Testis (tissue), 2 donors: ENCODE measurements at regions not wholly inside any gene's neighbourhood (a gene's known extent, or its start where the extent isn't known, plus 50 kb on each side); places are given as distances from the start of the nearest gene placed in this dataset.

Experiments
- DNase-seq: peaks from one replicate; pipeline ENCODE4 v3.0.0-alpha.2; 2019
- H3K27ac ChIP-seq, 2 donors: fragments of 200-600 bp; sonication (generic); one replicate each; pipeline ENCODE4 v1.5.1; 2019
- H3K27me3 ChIP-seq: fragments of 200-600 bp; sonication (generic); one replicate; pipeline ENCODE4 v1.5.1; 2019
- H3K36me3 ChIP-seq: fragments of 200-600 bp; sonication (generic); one replicate; pipeline ENCODE4 v1.5.1; 2017; ENCODE audit warnings: low read depth; ENCODE audit errors: missing control alignments
- H3K4me1 ChIP-seq: fragments of 200-600 bp; sonication (generic); one replicate; pipeline ENCODE4 v1.5.1; 2019
- H3K4me3 ChIP-seq, 2 donors: fragments of 200-600 bp; sonication (generic); one replicate each; pipeline ENCODE4 v1.5.1; 2017 to 2019
- H3K9me3 ChIP-seq: fragments of 200-600 bp; sonication (generic); one replicate; pipeline ENCODE4 v1.5.1; 2017
- POLR2A ChIP-seq: fragments of 450-650 bp; IDR thresholded peaks from one replicate; pipeline ENCODE4 v1.6.1; 2017; ENCODE audit warnings: antibody characterized with exemption, mild to moderate bottlenecking, moderate library complexity
- WGBS, 2 donors: methylation state at CpG; one replicate each; pipeline ENCODE4 v1.1.5; 2018; 5-methylcytosine and 5-hydroxymethylcytosine counted together
- intact Hi-C: fragments of 100-400 bp; cut with DNase I; formaldehyde crosslinking; loops from one replicate; pipeline ENCODE4 v1.15.1; 2023; ENCODE audit warnings: low total_unique reads
- TF ChIP-seq, protein P1 (sequence below), 3 experiments: fragments of 450-650 bp in 2 of 3; fragments of 200-600 bp in 1 of 3; sonication (generic) in 1 of 3; IDR thresholded peaks; one replicate each; pipeline ENCODE4 v1.5.1; 2016 to 2019; ENCODE audit warnings: antibody characterized with exemption in 3 of 3, mild to moderate bottlenecking in 2 of 3, moderate library complexity in 1 of 3

DNA sequence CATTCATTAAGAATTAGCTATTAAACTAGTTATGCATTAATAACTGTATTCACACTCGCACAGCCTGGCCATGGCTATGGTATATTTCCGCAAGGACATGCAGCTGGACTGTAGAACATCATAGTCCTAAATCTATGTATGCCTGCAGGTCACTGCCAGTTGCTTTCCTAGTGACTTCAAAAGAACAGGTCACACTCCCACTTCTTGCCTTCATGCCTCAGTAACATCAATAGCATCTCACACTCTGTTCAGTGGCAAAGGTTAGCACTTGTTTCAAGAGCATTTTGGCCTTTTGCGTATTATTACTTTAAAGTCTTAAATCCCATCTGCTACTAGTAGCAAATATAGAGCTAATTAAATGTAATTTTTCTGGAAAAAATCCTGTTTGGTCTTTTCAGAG is 131.4 kb upstream of the DCC start:
- no peaks in the 10 kb centered on the region for H3K9me3 ChIP-seq
- no peaks in the 10 kb centered on the region for H3K27me3 ChIP-seq
- H3K27ac ChIP-seq = no peak overlapping the region
- WGBS, 2 donors = 77 to 95% methylated on average over 3 of the region's 3 CpGs
- TF ChIP-seq, protein P1, sequence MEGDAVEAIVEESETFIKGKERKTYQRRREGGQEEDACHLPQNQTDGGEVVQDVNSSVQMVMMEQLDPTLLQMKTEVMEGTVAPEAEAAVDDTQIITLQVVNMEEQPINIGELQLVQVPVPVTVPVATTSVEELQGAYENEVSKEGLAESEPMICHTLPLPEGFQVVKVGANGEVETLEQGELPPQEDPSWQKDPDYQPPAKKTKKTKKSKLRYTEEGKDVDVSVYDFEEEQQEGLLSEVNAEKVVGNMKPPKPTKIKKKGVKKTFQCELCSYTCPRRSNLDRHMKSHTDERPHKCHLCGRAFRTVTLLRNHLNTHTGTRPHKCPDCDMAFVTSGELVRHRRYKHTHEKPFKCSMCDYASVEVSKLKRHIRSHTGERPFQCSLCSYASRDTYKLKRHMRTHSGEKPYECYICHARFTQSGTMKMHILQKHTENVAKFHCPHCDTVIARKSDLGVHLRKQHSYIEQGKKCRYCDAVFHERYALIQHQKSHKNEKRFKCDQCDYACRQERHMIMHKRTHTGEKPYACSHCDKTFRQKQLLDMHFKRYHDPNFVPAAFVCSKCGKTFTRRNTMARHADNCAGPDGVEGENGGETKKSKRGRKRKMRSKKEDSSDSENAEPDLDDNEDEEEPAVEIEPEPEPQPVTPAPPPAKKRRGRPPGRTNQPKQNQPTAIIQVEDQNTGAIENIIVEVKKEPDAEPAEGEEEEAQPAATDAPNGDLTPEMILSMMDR (IDR thresholded peaks at IDR 0.05) = no peak
- TF ChIP-seq POLR2A = no peak
- intact Hi-C loops = no loop called here
- DNase-seq = no peak
- H3K36me3 ChIP-seq = no peaks in the 10 kb centered on the region
- H3K4me3 ChIP-seq = no peak overlapping the region
- no peaks in the 10 kb centered on the region for H3K4me1 ChIP-seq

DNA sequence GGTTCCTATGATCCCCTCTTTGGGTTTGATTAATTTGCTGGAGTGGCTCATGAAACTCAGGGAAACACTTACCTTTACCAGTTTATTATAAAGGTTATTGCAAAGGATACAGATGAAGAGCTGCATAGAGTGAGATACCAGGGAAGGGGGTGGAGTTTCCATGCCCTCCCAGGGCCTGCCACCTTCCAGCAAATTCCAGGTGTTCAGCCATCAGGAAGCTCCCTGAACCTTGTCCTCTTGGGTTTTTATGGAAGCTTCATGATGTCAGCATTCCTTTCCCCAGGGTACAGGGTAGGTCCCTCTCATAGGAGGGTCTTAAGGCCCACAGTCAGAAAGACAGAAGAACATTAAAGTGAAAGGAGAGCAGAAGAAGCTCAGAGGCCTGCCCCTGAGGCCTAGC is 123.9 kb upstream of the DCC start:
- H3K4me3 ChIP-seq = no peak overlapping the region
- no peak overlapping the region for H3K27ac ChIP-seq
- intact Hi-C loops = no loop called here
- no peak for DNase-seq
- TF ChIP-seq, protein P1 (IDR thresholded peaks at IDR 0.05) = no peak
- no peak for TF ChIP-seq POLR2A
- no peaks in the 10 kb centered on the region for H3K27me3 ChIP-seq
- no peaks in the 10 kb centered on the region for H3K4me1 ChIP-seq
- no peaks in the 10 kb centered on the region for H3K36me3 ChIP-seq
- H3K9me3 ChIP-seq = no peaks in the 10 kb centered on the region

DNA sequence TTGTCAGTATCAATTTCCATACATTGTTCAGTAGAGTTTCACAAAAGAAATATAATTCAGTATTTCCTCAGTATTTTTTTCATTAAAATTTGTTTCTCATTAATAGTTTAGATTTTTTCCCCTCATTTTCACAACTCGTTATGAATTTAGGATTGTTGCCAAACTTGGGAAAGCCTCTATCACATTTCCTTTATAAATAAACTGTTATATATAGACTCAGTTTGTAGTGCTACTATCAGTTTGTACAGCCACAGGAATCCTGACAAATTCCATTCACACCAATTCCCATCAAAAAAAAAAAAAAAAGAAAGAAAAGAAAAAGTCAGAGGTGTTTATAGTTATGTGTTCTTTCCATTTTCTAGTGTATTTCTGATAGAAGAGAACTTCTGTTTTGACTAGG is 123.3 kb upstream of the DCC start:
- intact Hi-C loops = no loop called here
- 51 to 55% methylated on average over 1 of the region's 1 CpG for WGBS, 2 donors
- no peak for DNase-seq
- Histone ChIP-seq H3K9me3 (no peaks in the 10 kb centered on the region), H3K4me1 (no peaks in the 10 kb centered on the region), H3K27me3 (no peaks in the 10 kb centered on the region), H3K4me3 (no peak overlapping the region), H3K36me3 (no peaks in the 10 kb centered on the region), H3K27ac (no peak overlapping the region)
- no peak for TF ChIP-seq POLR2A
- TF ChIP-seq, protein P1 (IDR thresholded peaks at IDR 0.05) = no peak

DNA sequence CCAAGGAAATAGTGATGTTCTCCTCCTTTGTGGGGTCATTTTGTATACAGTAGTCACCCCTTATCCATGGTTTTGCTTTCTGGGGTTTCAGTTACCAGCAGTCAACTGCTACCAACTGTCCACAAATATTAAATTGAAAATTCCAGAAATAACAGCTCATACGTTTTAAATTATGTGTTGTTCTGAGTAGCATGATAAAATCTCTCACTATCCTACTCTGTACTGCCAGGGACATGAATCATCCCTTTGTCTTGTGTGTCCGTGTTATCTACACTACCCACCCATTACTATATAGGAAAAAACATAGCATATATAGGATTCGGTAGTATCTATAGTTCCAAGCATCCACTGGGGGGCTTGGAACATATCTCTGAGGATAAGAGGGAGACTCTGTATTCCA is 120.9 kb upstream of the DCC start:
- Histone ChIP-seq H3K4me1 (no peaks in the 10 kb centered on the region), H3K36me3 (no peaks in the 10 kb centered on the region), H3K9me3 (no peaks in the 10 kb centered on the region), H3K27me3 (no peaks in the 10 kb centered on the region), H3K4me3 (no peak overlapping the region), H3K27ac (no peak overlapping the region)
- WGBS, 2 donors = 48 to 60% methylated on average over 3 of the region's 3 CpGs
- DNase-seq = no peak
- intact Hi-C loops = no loop called here
- TF ChIP-seq, protein P1 (IDR thresholded peaks at IDR 0.05) = no peak
- no peak for TF ChIP-seq POLR2A

DNA sequence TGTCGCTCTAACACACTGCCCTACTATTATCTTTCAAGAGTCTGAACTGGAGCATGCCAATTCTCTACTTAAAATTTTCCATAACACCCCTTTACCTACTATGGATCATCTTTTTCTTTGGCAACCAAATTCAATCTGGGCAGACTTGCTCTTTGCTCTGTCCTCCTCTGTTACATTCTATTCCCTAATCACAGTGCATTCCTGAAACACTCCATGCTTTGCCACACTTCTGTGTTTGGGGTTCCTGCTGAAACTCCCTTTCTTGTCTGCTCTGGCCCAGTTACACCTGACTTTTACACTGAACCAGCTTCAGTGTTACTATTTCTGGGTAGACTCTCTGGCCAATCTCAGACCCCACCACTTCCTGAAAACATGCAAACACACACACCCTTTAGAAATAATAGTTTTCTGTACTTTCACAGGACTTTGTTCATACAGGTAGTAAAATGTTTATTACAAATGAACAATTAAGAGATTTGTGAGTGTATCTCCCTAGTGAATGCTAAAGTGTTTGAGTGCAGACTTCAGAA is 119.9 kb upstream of the DCC start:
- no peak for DNase-seq
- intact Hi-C loops = no loop called here
- no peak for TF ChIP-seq POLR2A
- TF ChIP-seq, protein P1 (IDR thresholded peaks at IDR 0.05) = no peak
- Histone ChIP-seq H3K4me1 (no peaks in the 10 kb centered on the region), H3K36me3 (no peaks in the 10 kb centered on the region), H3K4me3 (no peak overlapping the region), H3K27me3 (no peaks in the 10 kb centered on the region), H3K9me3 (no peaks in the 10 kb centered on the region), H3K27ac (no peak overlapping the region)
- 77 to 84% methylated on average over 1 of the region's 1 CpG for WGBS, 2 donors
